A673 (cell line): ENCODE measurements at regions not wholly inside any gene's neighbourhood (a gene's known extent, or its start where the extent isn't known, plus 50 kb on each side); places are given as distances from the start of the nearest gene placed in this dataset.

Experiments used
- BruUV-seq: library from RNA; stranded (reverse); fragments of 400-500 nt; replicated peaks from 2 replicates; lab custom pipeline; 2021; lab: Mats Ljungman, UMichigan
- CTCF ChIA-PET: fragments of 300-600 bp; sonication (Branson Sonifier 250); formaldehyde crosslinking; loops from one replicate; lab custom pipeline; 2022; ENCODE audit warnings: antibody characterized with exemption; lab: Charles Lee
- POLR2A ChIA-PET: fragments of 300-600 bp; sonication (Branson Sonifier 250); formaldehyde crosslinking; loops from one replicate; lab custom pipeline; 2022; ENCODE audit warnings: antibody characterized with exemption; ENCODE audit not compliant: low non-redundant PET; lab: Charles Lee
- DNase-seq: peaks from one replicate; pipeline ENCODE4 v3.0.0-alpha.2; 2015; ENCODE audit warnings: low spot score
- H3K27ac ChIP-seq: fragments of 200-600 bp; sonication (generic); 2 replicates; pipeline ENCODE4 v1.5.1; 2016; ENCODE audit warnings: mixed run types, low read depth, mild to moderate bottlenecking, mixed read lengths, antibody characterized with exemption, low read length; ENCODE audit not compliant: poor library complexity, severe bottlenecking
- H3K27me3 ChIP-seq: fragments of 200-600 bp; sonication (generic); replicated peaks from 2 replicates; pipeline ENCODE4 v1.6.1; 2017; ENCODE audit warnings: mixed run types, low read depth, mild to moderate bottlenecking, mixed read lengths, antibody characterized with exemption, low read length; ENCODE audit not compliant: insufficient read depth, poor library complexity
- H3K36me3 ChIP-seq: fragments of 200-600 bp; sonication (generic); 2 replicates; pipeline ENCODE4 v1.6.1; 2016; ENCODE audit warnings: mixed run types, mild to moderate bottlenecking, mixed read lengths, antibody characterized with exemption, low read length; ENCODE audit not compliant: insufficient read depth, poor library complexity, severe bottlenecking
- H3K4me1 ChIP-seq: fragments of 200-600 bp; sonication (generic); 2 replicates; pipeline ENCODE4 v1.6.1; 2017; ENCODE audit warnings: mixed run types, mild to moderate bottlenecking, mixed read lengths, antibody characterized with exemption, low read length; ENCODE audit not compliant: insufficient read depth, poor library complexity, severe bottlenecking
- H3K4me3 ChIP-seq: fragments of 200-600 bp; sonication (generic); 2 replicates; pipeline ENCODE4 v1.5.1; 2016; ENCODE audit warnings: low read depth, mixed run types, mild to moderate bottlenecking, mixed read lengths, low read length; ENCODE audit not compliant: poor library complexity, severe bottlenecking
- H3K9me3 ChIP-seq: fragments of 200-600 bp; sonication (generic); 2 replicates; pipeline ENCODE4 v1.6.1; 2016; ENCODE audit warnings: mixed run types, low read depth, mild to moderate bottlenecking, mixed read lengths, antibody characterized with exemption, low read length; ENCODE audit not compliant: poor library complexity, severe bottlenecking
- EZH2 ChIP-seq: fragments of 200-600 bp; sonication (generic); IDR thresholded peaks from 2 replicates; pipeline ENCODE4 v1.6.1; 2017; ENCODE audit warnings: borderline replicate concordance, low read depth, mild to moderate bottlenecking, mixed read lengths, antibody characterized with exemption, low read length; ENCODE audit not compliant: poor library complexity, severe bottlenecking
- intact Hi-C: fragments of 100-400 bp; cut with micrococcal nuclease; formaldehyde crosslinking; loops from one replicate; pipeline ENCODE4 v1.10.0; 2022; ENCODE audit not compliant: unreplicated experiment
- TF ChIP-seq, protein P1 (sequence below): fragments of 300-800, 200-600 bp; sonication (generic); conservative IDR thresholded peaks from 2 replicates; pipeline ENCODE4 v1.5.1; 2017; ENCODE audit warnings: low read depth, mild to moderate bottlenecking, antibody characterized with exemption, low read length, moderate library complexity, mixed read lengths

DNA sequence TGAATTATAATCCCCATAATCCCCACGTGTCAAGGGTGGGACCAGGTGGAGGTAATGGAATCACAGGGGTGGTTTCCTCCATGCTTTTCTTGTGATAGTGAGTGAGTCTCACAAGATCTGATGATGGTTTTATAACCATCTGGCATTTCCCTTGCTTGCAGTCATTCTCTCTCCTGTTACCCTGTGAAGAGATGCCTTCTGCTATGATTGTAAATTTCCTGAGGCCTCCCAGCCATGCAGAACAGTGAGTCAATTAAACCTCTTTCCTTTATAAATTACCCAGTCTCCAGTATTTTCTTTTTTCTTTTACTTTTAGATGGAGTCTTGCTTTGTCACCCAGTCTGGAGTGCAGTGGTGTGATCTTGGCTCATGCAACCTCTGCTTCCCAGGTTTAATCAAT is 182.7 kb upstream of the SEMA6A start:
- POLR2A ChIA-PET, result no interaction called here
- CTCF ChIA-PET, result no interaction called here
- TF ChIP-seq EZH2, result no peak
- TF ChIP-seq, protein P1, sequence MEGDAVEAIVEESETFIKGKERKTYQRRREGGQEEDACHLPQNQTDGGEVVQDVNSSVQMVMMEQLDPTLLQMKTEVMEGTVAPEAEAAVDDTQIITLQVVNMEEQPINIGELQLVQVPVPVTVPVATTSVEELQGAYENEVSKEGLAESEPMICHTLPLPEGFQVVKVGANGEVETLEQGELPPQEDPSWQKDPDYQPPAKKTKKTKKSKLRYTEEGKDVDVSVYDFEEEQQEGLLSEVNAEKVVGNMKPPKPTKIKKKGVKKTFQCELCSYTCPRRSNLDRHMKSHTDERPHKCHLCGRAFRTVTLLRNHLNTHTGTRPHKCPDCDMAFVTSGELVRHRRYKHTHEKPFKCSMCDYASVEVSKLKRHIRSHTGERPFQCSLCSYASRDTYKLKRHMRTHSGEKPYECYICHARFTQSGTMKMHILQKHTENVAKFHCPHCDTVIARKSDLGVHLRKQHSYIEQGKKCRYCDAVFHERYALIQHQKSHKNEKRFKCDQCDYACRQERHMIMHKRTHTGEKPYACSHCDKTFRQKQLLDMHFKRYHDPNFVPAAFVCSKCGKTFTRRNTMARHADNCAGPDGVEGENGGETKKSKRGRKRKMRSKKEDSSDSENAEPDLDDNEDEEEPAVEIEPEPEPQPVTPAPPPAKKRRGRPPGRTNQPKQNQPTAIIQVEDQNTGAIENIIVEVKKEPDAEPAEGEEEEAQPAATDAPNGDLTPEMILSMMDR, result no peak
- peaks cover 13% of the 10 kb centered on the region for H3K4me1 ChIP-seq
- no peaks in the 10 kb centered on the region for H3K27me3 ChIP-seq
- DNase-seq, result no peak
- no TSS peak for BruUV-seq
- H3K9me3 ChIP-seq, result no peaks in the 10 kb centered on the region
- intact Hi-C loops, result no loop called here
- no peaks in the 10 kb centered on the region for H3K36me3 ChIP-seq
- no peak overlapping the region for H3K27ac ChIP-seq
- H3K4me3 ChIP-seq, result no peak overlapping the region

DNA sequence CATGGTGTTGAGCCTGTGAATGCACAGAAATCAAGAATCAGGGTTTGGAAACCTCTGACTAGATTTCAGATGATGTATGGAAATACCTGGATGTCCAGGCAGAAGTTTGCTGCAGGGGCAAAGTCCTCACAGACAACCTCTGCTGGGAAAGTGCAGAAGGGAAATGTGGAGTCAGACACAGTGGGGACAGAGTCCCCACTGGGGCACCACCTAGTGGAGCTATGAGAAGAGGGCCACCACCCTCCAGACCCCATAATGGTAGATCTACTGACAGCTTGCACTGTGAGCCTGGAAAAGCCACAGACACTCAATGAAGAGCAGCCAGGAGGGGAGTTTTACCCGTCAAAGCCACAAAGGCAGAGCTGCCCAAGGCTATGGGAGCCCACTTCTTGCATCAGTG is 181.9 kb upstream of the SEMA6A start:
- Histone ChIP-seq H3K9me3 (no peaks in the 10 kb centered on the region), H3K27me3 (no peaks in the 10 kb centered on the region), H3K36me3 (no peaks in the 10 kb centered on the region), H3K27ac (no peak overlapping the region), H3K4me3 (no peak overlapping the region), H3K4me1 (peaks cover 13% of the 10 kb centered on the region)
- POLR2A ChIA-PET, result no interaction called here
- CTCF ChIA-PET, result interaction anchor here (0.5 kb wide), 1 partner anchor 187 kb away, joined by 3 read pairs; no protein-coding TSS in a partner anchor
- no peak for DNase-seq
- no peak for TF ChIP-seq EZH2
- TF ChIP-seq, protein P1, result 0 out of 2 replicates have a peak, but pooled peaks have one; percentile 17
- intact Hi-C loops, result no loop called here
- no TSS peak for BruUV-seq

DNA sequence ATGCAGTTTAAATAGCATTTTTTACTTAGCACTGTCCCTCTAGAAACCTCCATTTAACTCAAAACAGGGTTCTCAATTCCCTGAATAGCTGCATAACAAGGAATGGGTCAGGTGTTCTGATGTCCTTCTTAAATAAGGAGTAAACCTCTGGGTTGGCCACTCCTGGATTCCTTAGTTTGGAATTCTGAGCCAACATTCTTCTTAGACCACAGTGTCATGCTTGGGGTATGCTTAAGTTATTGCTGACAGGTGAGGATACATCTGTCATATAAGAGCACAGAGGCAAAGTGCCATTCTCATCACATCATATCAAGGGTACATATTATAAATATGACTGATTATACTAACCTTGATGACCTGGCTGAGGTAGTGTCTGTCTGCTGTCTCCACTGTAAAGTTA is 179.9 kb upstream of the SEMA6A start:
- Histone ChIP-seq H3K27ac (no peak overlapping the region), H3K27me3 (no peaks in the 10 kb centered on the region), H3K36me3 (no peaks in the 10 kb centered on the region), H3K4me3 (no peak overlapping the region), H3K9me3 (no peaks in the 10 kb centered on the region), H3K4me1 (peaks cover 3% of the 10 kb centered on the region)
- CTCF ChIA-PET, result no interaction called here
- POLR2A ChIA-PET, result no interaction called here
- DNase-seq, result no peak
- BruUV-seq, result no TSS peak
- TF ChIP-seq, protein P1, result no peak
- no peak for TF ChIP-seq EZH2
- intact Hi-C loops, result no loop called here
